ENCODE measurements at regions not wholly inside any gene's neighbourhood (a gene's known extent, or its start where the extent isn't known, plus 50 kb on each side); places are given as distances from the start of the nearest gene placed in this dataset.
"Not testable (repeated sequence)": the region's sequence is repeated elsewhere in the genome, so short reads cannot be mapped to it uniquely, and the experiment has no call there.

GRCh38 chr7:113373863-113374262, 255.5 kb upstream of the SMIM30 start:
- DNase-seq = no peak

GRCh38 chr7:113371416-113372043, 253.2 kb upstream of the SMIM30 start:
- no peak for DNase-seq

- DNase-seq = no peak
Observed at GRCh38 chr7:113370910-113371309, 252.6 kb upstream of the SMIM30 start.

- DNase-seq = no peak
Observed at GRCh38 chr7:113368256-113368655, 249.9 kb upstream of the SMIM30 start.

GRCh38 chr7:113367041-113367586, 248.8 kb upstream of the SMIM30 start:
- no peak for DNase-seq

- no peak for DNase-seq
Observed at GRCh38 chr7:113366122-113366521, 247.8 kb upstream of the SMIM30 start.

- DNase-seq = no peak
Observed at GRCh38 chr7:113349339-113349738, 231.0 kb upstream of the SMIM30 start.

GRCh38 chr7:113339661-113340060, 221.3 kb upstream of the SMIM30 start:
- no peak for DNase-seq

GRCh38 chr7:113338071-113338696, 219.8 kb upstream of the SMIM30 start:
- DNase-seq = no peak

- not testable (repeated sequence) for DNase-seq
Observed at GRCh38 chr7:113336838-113337237, 218.5 kb upstream of the SMIM30 start.

GRCh38 chr7:113331155-113331898, 213.0 kb upstream of the SMIM30 start:
- peak in 1 of 2 experiments; percentile 4 for DNase-seq

- DNase-seq = no peak
Observed at GRCh38 chr7:113321201-113321600, 202.8 kb upstream of the SMIM30 start.

GRCh38 chr7:113320419-113320818, 202.1 kb upstream of the SMIM30 start:
- DNase-seq = no peak

GRCh38 chr7:113314594-113314993, 196.2 kb upstream of the SMIM30 start:
- DNase-seq = no peak

- DNase-seq = no peak
Observed at GRCh38 chr7:113308399-113308798, 190.0 kb upstream of the SMIM30 start.

- DNase-seq = no peak
Observed at GRCh38 chr7:113307147-113307546, 188.8 kb upstream of the SMIM30 start.

- no peak for DNase-seq
Observed at GRCh38 chr7:113306302-113306701, 187.9 kb upstream of the SMIM30 start.

- no peak for DNase-seq
Observed at GRCh38 chr7:113304104-113304503, 185.8 kb upstream of the SMIM30 start.

- DNase-seq = not testable (repeated sequence)
Observed at GRCh38 chr7:113303388-113303787, 185.0 kb upstream of the SMIM30 start.

GRCh38 chr7:113301983-113302382, 183.6 kb upstream of the SMIM30 start:
- no peak for DNase-seq

GRCh38 chr7:113301141-113301540, 182.8 kb upstream of the SMIM30 start:
- DNase-seq = no peak

GRCh38 chr7:113299748-113300147, 181.4 kb upstream of the SMIM30 start:
- DNase-seq = no peak

- DNase-seq = no peak
Observed at GRCh38 chr7:113298501-113298900, 180.1 kb upstream of the SMIM30 start.

GRCh38 chr7:113294750-113295149, 176.4 kb upstream of the SMIM30 start:
- no peak for DNase-seq
